WERI-Rb-1 (cell line): ENCODE measurements at regions not wholly inside any gene's neighbourhood (a gene's known extent, or its start where the extent isn't known, plus 50 kb on each side); places are given as distances from the start of the nearest gene placed in this dataset.

Experiments
- DNase-seq: peaks from one replicate; pipeline ENCODE4 v3.0.0-alpha.2; 2020
- H3K27ac ChIP-seq: fragments of 250-450 bp; sonication (Bioruptor Pico); 2 replicates; pipeline ENCODE4 v1.5.1; 2020; ENCODE audit warnings: mild to moderate bottlenecking, moderate library complexity
- H3K27me3 ChIP-seq: fragments of 250-450 bp; sonication (Bioruptor Pico); 2 replicates; pipeline ENCODE4 v1.5.1; 2021; ENCODE audit warnings: mild to moderate bottlenecking, low read depth, moderate library complexity; ENCODE audit not compliant: insufficient read depth, severe bottlenecking
- H3K36me3 ChIP-seq: fragments of 250-450 bp; sonication (Bioruptor Pico); 2 replicates; pipeline ENCODE4 v1.5.1; 2020; ENCODE audit warnings: mild to moderate bottlenecking, moderate library complexity
- H3K4me3 ChIP-seq: 2 replicates; pipeline ENCODE4 v1.5.1; 2011; ENCODE audit warnings: low read depth, mild to moderate bottlenecking, control low read depth, low read length
- H3K9me3 ChIP-seq: fragments of 250-450 bp; sonication (Bioruptor Pico); 2 replicates; pipeline ENCODE4 v1.5.1; 2021; ENCODE audit warnings: mild to moderate bottlenecking, moderate library complexity; ENCODE audit not compliant: severe bottlenecking
- CTCF ChIP-seq: IDR thresholded peaks from 2 replicates; pipeline ENCODE4 v1.5.1; 2011; ENCODE audit warnings: low read depth, mild to moderate bottlenecking, control low read depth, inconsistent platforms, low read length

GRCh38 chr1:201689647-201690046 is 139.3 kb upstream of the IPO9 start:
- Histone ChIP-seq H3K27ac (no peak overlapping the region), H3K36me3 (peaks cover 3% of the 10 kb centered on the region; the same call in 1 of the 2 replicates), H3K4me3 (no peak overlapping the region), H3K27me3 (no peaks in the 10 kb centered on the region), H3K9me3 (no peaks in the 10 kb centered on the region)
- TF ChIP-seq CTCF, result no peak
- no peak for DNase-seq

- Histone ChIP-seq H3K27me3 (no peaks in the 10 kb centered on the region), H3K36me3 (peaks cover 3% of the 10 kb centered on the region; the same call in 1 of the 2 replicates), H3K27ac (no peak overlapping the region), H3K9me3 (no peaks in the 10 kb centered on the region), H3K4me3 (no peak overlapping the region)
- no peak for DNase-seq
- TF ChIP-seq CTCF, result no peak
These were observed 138.4 kb upstream of the IPO9 start for GRCh38 chr1:201690528-201690927.

- Histone ChIP-seq H3K27ac (no peak overlapping the region), H3K4me3 (no peak overlapping the region), H3K9me3 (no peaks in the 10 kb centered on the region), H3K27me3 (no peaks in the 10 kb centered on the region), H3K36me3 (peaks cover 3% of the 10 kb centered on the region; the same call in 1 of the 2 replicates)
- DNase-seq, result no peak
- TF ChIP-seq CTCF, result no peak
These were observed 137.0 kb upstream of the IPO9 start for GRCh38 chr1:201691716-201692554.

GRCh38 chr1:201692555-201693394 is 136.2 kb upstream of the IPO9 start:
- no peak for TF ChIP-seq CTCF

GRCh38 chr1:201693890-201694607 is 134.9 kb upstream of the IPO9 start:
- H3K4me3 ChIP-seq, result no peak overlapping the region
- peak; percentile 61 for DNase-seq
- TF ChIP-seq CTCF, result no peak

More at GRCh38 chr1:201692555-201693394, 136.2 kb upstream of the IPO9 start:
- no peak overlapping the region for H3K27ac ChIP-seq
- no peak for DNase-seq
- H3K27me3 ChIP-seq, result no peaks in the 10 kb centered on the region
- peaks cover 4% of the 10 kb centered on the region; the same call in 1 of the 2 replicates for H3K36me3 ChIP-seq
- H3K9me3 ChIP-seq, result no peaks in the 10 kb centered on the region
- H3K4me3 ChIP-seq, result no peak overlapping the region

More at GRCh38 chr1:201693890-201694607, 134.9 kb upstream of the IPO9 start:
- no peak overlapping the region for H3K27ac ChIP-seq
- H3K9me3 ChIP-seq, result no peaks in the 10 kb centered on the region
- no peaks in the 10 kb centered on the region for H3K27me3 ChIP-seq
- peaks cover 3% of the 10 kb centered on the region; the same call in 1 of the 2 replicates for H3K36me3 ChIP-seq
